HG02798 (cell line): ENCODE measurements at regions not wholly inside any gene's neighbourhood (a gene's known extent, or its start where the extent isn't known, plus 50 kb on each side); places are given as distances from the start of the nearest gene placed in this dataset.
A peak's percentile ranks its signal among the peaks of the same experiment; 100 is the strongest.
"Not testable (repeated sequence)": the region's sequence is repeated elsewhere in the genome, so short reads cannot be mapped to it uniquely, and the experiment has no call there.

Source experiments
- ATAC-seq: cut with Tn5 transposase; IDR thresholded peaks from one replicate; pipeline ENCODE4 v1.9.1; 2021; ENCODE audit warnings: mild to moderate bottlenecking; ENCODE audit not compliant: unreplicated experiment, poor library complexity

GRCh38 chr20:26135325-26136110 lies 438.9 kb upstream of the ZNF337 start:
- no peak for ATAC-seq

- no peak for ATAC-seq
Measured at GRCh38 chr20:26134606-26135005, 438.0 kb upstream of the ZNF337 start.

GRCh38 chr20:26133794-26134193 lies 437.1 kb upstream of the ZNF337 start:
- not testable (repeated sequence) for ATAC-seq

GRCh38 chr20:26120920-26121319 lies 424.3 kb upstream of the ZNF337 start:
- ATAC-seq = not testable (repeated sequence)

- not testable (repeated sequence) for ATAC-seq
Measured at GRCh38 chr20:26094498-26094897, 397.8 kb upstream of the ZNF337 start.

- ATAC-seq = not testable (repeated sequence)
Measured at GRCh38 chr20:26091921-26092320, 395.3 kb upstream of the ZNF337 start.

GRCh38 chr20:26086195-26086594 lies 389.5 kb upstream of the ZNF337 start:
- ATAC-seq = not testable (repeated sequence)

- not testable (repeated sequence) for ATAC-seq
Measured at GRCh38 chr20:26073972-26074371, 377.3 kb upstream of the ZNF337 start.

- ATAC-seq = not testable (repeated sequence)
Measured at GRCh38 chr20:26059324-26059723, 362.7 kb upstream of the ZNF337 start.

GRCh38 chr20:26058446-26058845 lies 361.8 kb upstream of the ZNF337 start:
- ATAC-seq = not testable (repeated sequence)

- ATAC-seq = not testable (repeated sequence)
Measured at GRCh38 chr20:26057135-26057752, 360.6 kb upstream of the ZNF337 start.

GRCh38 chr20:26025792-26026191 lies 329.1 kb upstream of the ZNF337 start:
- ATAC-seq = not testable (repeated sequence)

GRCh38 chr20:26010942-26011276 lies 314.3 kb upstream of the ZNF337 start:
- ATAC-seq = peak; percentile 41

GRCh38 chr20:26010224-26010941 lies 313.7 kb upstream of the ZNF337 start:
- ATAC-seq = not testable (repeated sequence)

- ATAC-seq = not testable (repeated sequence)
Measured at GRCh38 chr20:26009402-26010223, 313.0 kb upstream of the ZNF337 start.

GRCh38 chr20:26008026-26008425 lies 311.4 kb upstream of the ZNF337 start:
- ATAC-seq = not testable (repeated sequence)

GRCh38 chr20:26006164-26006563 lies 309.5 kb upstream of the ZNF337 start:
- ATAC-seq = not testable (repeated sequence)

- not testable (repeated sequence) for ATAC-seq
Measured at GRCh38 chr20:26003959-26004358, 307.3 kb upstream of the ZNF337 start.

GRCh38 chr20:25997367-25998038 lies 300.9 kb upstream of the ZNF337 start:
- not testable (repeated sequence) for ATAC-seq

GRCh38 chr20:25992146-25992545 lies 295.5 kb upstream of the ZNF337 start:
- no peak for ATAC-seq
